Esophagus squamous epithelium (tissue), 5 donors: ENCODE measurements at regions not wholly inside any gene's neighbourhood (a gene's known extent, or its start where the extent isn't known, plus 50 kb on each side); places are given as distances from the start of the nearest gene placed in this dataset.

Experiments used
- DNase-seq: peaks from one replicate; lab custom pipeline; 2025; lab: John Stamatoyannopoulos, UW
- H3K27ac ChIP-seq, 4 donors: fragments of 200-600 bp; sonication (generic); one replicate each; pipeline ENCODE4 v1.5.1; 2016 to 2019; ENCODE audit warnings: mild to moderate bottlenecking in 1 of 4
- H3K27me3 ChIP-seq, 4 donors: fragments of 200-600 bp; sonication (generic); 1 replicate in 3 of 4; 2 replicates in 1 of 4; pipeline versions ENCODE4 v1.5.1 to v1.6.0; 2017 to 2021; ENCODE audit warnings: antibody characterized with exemption in 1 of 4
- H3K36me3 ChIP-seq, 3 donors: fragments of 200-600 bp; sonication (generic); one replicate each; pipeline ENCODE4 v1.5.1; 2016 to 2019
- H3K4me1 ChIP-seq, 3 donors: fragments of 200-600 bp; sonication (generic); one replicate each; pipeline ENCODE4 v1.5.1; 2017 to 2019
- H3K4me3 ChIP-seq, 4 donors: fragments of 200-600 bp; sonication (generic); 1 replicate in 3 of 4; 2 replicates in 1 of 4; pipeline ENCODE4 v1.5.1; 2016 to 2019; ENCODE audit warnings: mild to moderate bottlenecking in 2 of 4, moderate library complexity in 1 of 4
- H3K9me3 ChIP-seq, 3 donors: fragments of 200-600 bp; sonication (generic); one replicate each; pipeline ENCODE4 v1.5.1; 2016 to 2019
- POLR2A ChIP-seq, 4 donors: fragments of 450-650 bp; IDR thresholded peaks; one replicate each; pipeline ENCODE4 v1.6.1; 2017; ENCODE audit warnings: antibody characterized with exemption in 4 of 4, mild to moderate bottlenecking in 4 of 4, moderate library complexity in 3 of 4
- WGBS, 2 donors: methylation state at CpG; one replicate each; pipeline ENCODE4 v1.1.5; 2018; 5-methylcytosine and 5-hydroxymethylcytosine counted together
- intact Hi-C: fragments of 100-400 bp; cut with DNase I; formaldehyde crosslinking; loops from one replicate; pipeline ENCODE4 v1.15.0; 2022
- TF ChIP-seq, protein P1 (sequence below), 6 experiments: fragments of 450-650 bp in 4 of 6; fragments of 200-600 bp in 2 of 6; sonication (generic) in 2 of 6; IDR thresholded peaks; one replicate each; pipeline ENCODE4 v1.5.1; 2016 to 2019; ENCODE audit warnings: antibody characterized with exemption in 6 of 6, mild to moderate bottlenecking in 4 of 6, moderate library complexity in 4 of 6
- donor health status: DM: yes; HTN: yes; CAD: no.

DNA sequence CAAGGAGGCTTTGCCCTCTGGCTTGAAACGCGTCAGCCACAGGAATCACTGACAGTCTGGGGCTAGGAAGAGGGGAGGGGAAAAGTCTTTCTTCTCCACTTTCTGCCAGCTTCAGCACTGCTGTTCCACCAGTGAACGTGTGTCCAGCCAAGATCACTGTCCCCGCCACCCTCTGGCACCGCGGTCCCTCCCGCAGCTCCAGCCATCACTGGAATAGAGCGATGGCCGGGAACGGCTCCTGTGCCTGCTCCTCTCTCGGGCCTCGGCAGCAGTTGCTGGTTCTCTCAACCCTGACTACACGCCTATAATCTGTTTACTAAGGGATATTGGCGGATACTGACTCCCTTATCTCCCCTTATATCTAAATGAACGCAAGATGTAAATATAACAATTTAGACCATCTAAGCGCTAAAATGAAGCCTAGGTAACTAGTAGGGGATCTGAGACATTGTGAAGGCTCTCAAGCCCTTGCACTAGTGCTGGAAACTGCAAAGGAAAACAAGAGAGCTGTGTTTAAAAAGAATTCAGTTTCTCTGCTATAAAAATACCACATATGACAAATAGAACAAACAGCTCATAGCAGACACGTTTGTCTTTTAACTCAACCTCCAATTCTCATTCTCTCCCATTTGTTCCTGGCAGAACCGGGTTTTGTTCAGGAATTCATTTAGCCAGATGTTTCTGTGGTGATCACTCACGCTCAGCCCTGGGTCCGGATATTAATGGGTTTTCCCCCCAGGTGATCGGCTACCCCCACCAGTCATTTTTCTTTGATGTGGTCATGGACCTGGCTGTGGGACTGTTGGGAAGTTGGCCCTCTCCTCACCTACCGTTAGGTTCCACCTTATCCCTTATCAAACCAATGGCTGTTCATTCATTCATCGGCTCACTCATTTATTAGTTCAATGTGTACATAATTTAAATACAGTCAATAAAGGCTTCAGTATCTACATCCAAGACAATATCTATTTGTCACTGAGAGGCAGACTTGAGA is 149.8 kb downstream of the MED10 start:
- H3K4me1 ChIP-seq = no peaks in the 10 kb centered on the region
- H3K27ac ChIP-seq = no peak overlapping the region
- H3K27me3 ChIP-seq = no peaks in the 10 kb centered on the region
- H3K4me3 ChIP-seq = no peak overlapping the region
- no peaks in the 10 kb centered on the region for H3K9me3 ChIP-seq
- TF ChIP-seq POLR2A (IDR thresholded peaks at IDR 0.05) = no peak
- TF ChIP-seq, protein P1, sequence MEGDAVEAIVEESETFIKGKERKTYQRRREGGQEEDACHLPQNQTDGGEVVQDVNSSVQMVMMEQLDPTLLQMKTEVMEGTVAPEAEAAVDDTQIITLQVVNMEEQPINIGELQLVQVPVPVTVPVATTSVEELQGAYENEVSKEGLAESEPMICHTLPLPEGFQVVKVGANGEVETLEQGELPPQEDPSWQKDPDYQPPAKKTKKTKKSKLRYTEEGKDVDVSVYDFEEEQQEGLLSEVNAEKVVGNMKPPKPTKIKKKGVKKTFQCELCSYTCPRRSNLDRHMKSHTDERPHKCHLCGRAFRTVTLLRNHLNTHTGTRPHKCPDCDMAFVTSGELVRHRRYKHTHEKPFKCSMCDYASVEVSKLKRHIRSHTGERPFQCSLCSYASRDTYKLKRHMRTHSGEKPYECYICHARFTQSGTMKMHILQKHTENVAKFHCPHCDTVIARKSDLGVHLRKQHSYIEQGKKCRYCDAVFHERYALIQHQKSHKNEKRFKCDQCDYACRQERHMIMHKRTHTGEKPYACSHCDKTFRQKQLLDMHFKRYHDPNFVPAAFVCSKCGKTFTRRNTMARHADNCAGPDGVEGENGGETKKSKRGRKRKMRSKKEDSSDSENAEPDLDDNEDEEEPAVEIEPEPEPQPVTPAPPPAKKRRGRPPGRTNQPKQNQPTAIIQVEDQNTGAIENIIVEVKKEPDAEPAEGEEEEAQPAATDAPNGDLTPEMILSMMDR (IDR thresholded peaks at IDR 0.05) = no peak
- 66 to 78% methylated on average over 20 to 23 of the region's 23 CpGs for WGBS, 2 donors
- intact Hi-C loops = no loop called here
- no peak for DNase-seq
- H3K36me3 ChIP-seq = no peaks in the 10 kb centered on the region

DNA sequence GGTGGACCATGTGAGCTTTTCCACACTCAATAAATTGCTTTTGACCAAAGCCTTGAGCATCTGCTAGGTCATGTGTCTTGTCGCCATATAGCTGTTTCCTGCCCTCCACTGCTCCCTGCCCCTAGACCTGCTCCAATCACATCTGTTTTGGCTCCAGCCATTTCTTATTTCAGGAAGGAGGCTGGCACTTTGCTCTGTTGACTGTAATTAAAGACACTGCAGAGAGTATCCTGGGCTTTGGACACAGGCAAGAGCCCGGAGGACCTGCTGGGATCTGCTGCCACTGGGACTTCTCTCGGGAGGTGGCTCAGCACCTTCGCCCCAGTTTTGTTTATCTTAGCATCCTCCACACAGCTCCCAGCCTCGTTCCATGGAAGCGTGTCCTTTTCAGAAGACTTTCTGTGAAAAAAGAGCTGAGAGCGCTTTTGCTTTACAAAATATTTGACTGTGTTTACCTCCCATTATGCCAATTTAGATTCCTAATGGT is 153.2 kb downstream of the MED10 start:
- 56 to 77% methylated on average over 5 to 6 of the region's 7 CpGs for WGBS, 2 donors

DNA sequence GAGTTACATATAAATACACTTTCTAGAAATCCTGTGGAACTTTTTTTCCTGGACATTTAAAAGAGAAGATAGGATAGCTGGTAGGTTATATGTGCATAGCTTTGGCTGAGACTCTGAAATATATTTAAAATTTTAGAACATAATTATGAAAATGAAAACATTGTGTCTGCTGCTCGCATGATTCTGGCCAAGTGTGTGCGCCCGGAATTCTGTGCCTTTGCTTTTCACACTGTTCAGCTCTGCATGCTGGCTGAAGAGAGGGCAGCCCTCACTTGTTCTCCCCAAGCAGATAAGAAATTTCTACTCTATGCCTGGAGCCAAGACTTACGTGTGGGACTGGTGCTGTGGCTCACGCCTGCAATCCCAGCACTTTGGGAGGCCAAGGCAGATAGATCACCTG is 153.9 kb downstream of the MED10 start:
- intact Hi-C loops = no loop called here
- Histone ChIP-seq H3K27me3 (no peaks in the 10 kb centered on the region), H3K4me1 (no peaks in the 10 kb centered on the region), H3K36me3 (no peaks in the 10 kb centered on the region), H3K4me3 (no peak overlapping the region), H3K27ac (no peak overlapping the region), H3K9me3 (no peaks in the 10 kb centered on the region)
- WGBS, 2 donors = 85 to 88% methylated on average over 3 to 5 of the region's 5 CpGs
- DNase-seq = no peak
- TF ChIP-seq, protein P1 (IDR thresholded peaks at IDR 0.05) = no peak
- TF ChIP-seq POLR2A (IDR thresholded peaks at IDR 0.05) = no peak

More for the DNA sequence above, 153.2 kb downstream of the MED10 start:
- Histone ChIP-seq H3K27ac (no peak overlapping the region), H3K4me3 (no peak overlapping the region), H3K4me1 (no peaks in the 10 kb centered on the region), H3K27me3 (no peaks in the 10 kb centered on the region), H3K36me3 (no peaks in the 10 kb centered on the region), H3K9me3 (no peaks in the 10 kb centered on the region)
- intact Hi-C loops = no loop called here
- no peak for TF ChIP-seq POLR2A (IDR thresholded peaks at IDR 0.05)
- TF ChIP-seq, protein P1 (IDR thresholded peaks at IDR 0.05) = no peak
- DNase-seq = no peak

DNA sequence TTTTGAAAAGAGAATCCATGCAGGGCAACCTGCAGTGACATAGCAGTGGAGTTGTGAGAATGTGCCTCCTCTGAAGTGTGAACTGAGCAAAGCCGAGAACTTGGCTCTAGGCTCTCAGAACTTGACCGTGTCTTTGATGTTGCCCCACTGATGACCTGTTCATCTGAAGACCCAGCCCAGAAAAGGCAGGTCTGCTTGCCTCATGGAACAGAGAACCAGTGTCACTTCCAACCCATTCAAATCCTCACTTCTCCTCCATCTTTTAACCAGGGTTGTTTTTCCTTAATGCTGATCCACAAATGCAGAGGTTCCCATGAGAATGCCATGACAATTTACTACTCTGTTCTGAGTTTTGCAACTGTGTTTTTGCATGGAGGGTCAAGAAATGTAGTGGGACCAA is 155.4 kb downstream of the MED10 start:
- Histone ChIP-seq H3K4me3 (no peak overlapping the region), H3K4me1 (no peaks in the 10 kb centered on the region), H3K27ac (no peak overlapping the region), H3K9me3 (no peaks in the 10 kb centered on the region), H3K36me3 (no peaks in the 10 kb centered on the region), H3K27me3 (no peaks in the 10 kb centered on the region)
- TF ChIP-seq, protein P1 (IDR thresholded peaks at IDR 0.05) = no peak
- intact Hi-C loops = no loop called here
- DNase-seq = no peak
- 90 to 94% methylated on average over 2 of the region's 2 CpGs for WGBS, 2 donors

DNA sequence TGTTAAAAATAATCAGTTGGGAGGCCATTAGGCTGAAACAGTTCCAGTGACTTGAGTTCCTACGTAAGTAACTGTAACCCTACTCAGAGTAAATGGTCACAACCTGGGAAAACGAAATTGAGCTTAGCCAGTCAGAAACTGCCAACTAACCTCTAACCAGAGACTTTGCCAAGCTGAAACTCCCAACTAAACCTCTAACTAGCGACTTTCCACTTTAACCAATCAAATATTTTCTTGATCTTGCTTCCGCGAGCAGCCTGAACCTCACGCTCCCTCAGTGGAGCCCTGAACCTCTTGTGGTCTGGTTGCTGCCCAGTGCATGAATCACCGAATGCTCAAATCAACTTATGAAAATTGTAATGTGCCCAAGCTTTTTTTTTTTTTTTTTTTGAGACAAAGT is 156.2 kb downstream of the MED10 start:
- H3K4me3 ChIP-seq = no peak overlapping the region
- DNase-seq = no peak
- TF ChIP-seq, protein P1 (IDR thresholded peaks at IDR 0.05) = no peak
- no peak for TF ChIP-seq POLR2A (IDR thresholded peaks at IDR 0.05)
- no peaks in the 10 kb centered on the region for H3K9me3 ChIP-seq
- no peak overlapping the region for H3K27ac ChIP-seq
- H3K36me3 ChIP-seq = no peaks in the 10 kb centered on the region
- H3K27me3 ChIP-seq = no peaks in the 10 kb centered on the region
- 68 to 74% methylated on average over 7 of the region's 7 CpGs for WGBS, 2 donors
- intact Hi-C loops = no loop called here
- no peaks in the 10 kb centered on the region for H3K4me1 ChIP-seq
